SK-N-SH (cell line): ENCODE measurements at regions not wholly inside any gene's neighbourhood (a gene's known extent, or its start where the extent isn't known, plus 50 kb on each side); places are given as distances from the start of the nearest gene placed in this dataset.
A peak's percentile ranks its signal among the peaks of the same experiment; 100 is the strongest.
"Not testable (repeated sequence)": the region's sequence is repeated elsewhere in the genome, so short reads cannot be mapped to it uniquely, and the experiment has no call there.

ENCODE experiments used
- CTCF ChIA-PET: fragments of 300-600, 350-600 bp; formaldehyde crosslinking; extraction: SDS; loops from one replicate; lab custom pipeline; 2021; lab: Yijun Ruan, JAX
- POLR2A ChIA-PET: fragments of 350-600 bp; sonication (Branson Sonifier 250); formaldehyde crosslinking; extraction: SDS; loops from one replicate; lab custom pipeline; 2020; ENCODE audit warnings: antibody characterized with exemption, inconsistent platforms; lab: Yijun Ruan, JAX
- DNase-seq: peaks from one replicate; pipeline ENCODE4 v3.0.0; 2012
- H2AFZ ChIP-seq: fragments of 200-600 bp; sonication (generic); 2 replicates; pipeline ENCODE4 v1.8.1; 2016; ENCODE audit warnings: antibody characterized with exemption, mild to moderate bottlenecking, low read depth
- H3F3A ChIP-seq: fragments of 200-600 bp; sonication (generic); replicated peaks from 2 replicates; pipeline ENCODE3; 2016; ENCODE audit warnings: antibody characterized with exemption, mild to moderate bottlenecking; ENCODE audit not compliant: insufficient read depth
- H3K27ac ChIP-seq, 2 experiments: fragments of 200-500 bp in 1 of 2; fragments of 200-600 bp in 1 of 2; sonication (Bioruptor generic) in 1 of 2; sonication (generic), shearing (Covaris generic) in 1 of 2; 2 replicates each; pipeline versions ENCODE4 v1.5.1 to v1.6.1; 2014 to 2016; ENCODE audit warnings: low read depth in 2 of 2, inconsistent platforms in 1 of 2, low read length in 1 of 2, mild to moderate bottlenecking in 1 of 2, mixed read lengths in 1 of 2
- H3K27me3 ChIP-seq: fragments of 200-600 bp; sonication (generic), shearing (Covaris generic); 2 replicates; pipeline ENCODE4 v1.6.1; 2016; ENCODE audit warnings: mixed run types; ENCODE audit not compliant: insufficient read depth
- H3K36me3 ChIP-seq, 2 experiments: fragments of 200-500 bp in 1 of 2; fragments of 200-600 bp in 1 of 2; sonication (Bioruptor generic) in 1 of 2; sonication (generic) in 1 of 2; replicated peaks in 1 of 2; 2 replicates each; pipeline versions ENCODE3 to v1.5.1; 2014 to 2016; ENCODE audit warnings: low read length in 1 of 2, mild to moderate bottlenecking in 1 of 2; ENCODE audit not compliant: insufficient read depth in 2 of 2, control insufficient read depth in 1 of 2
- H3K4me1 ChIP-seq, 2 experiments: fragments of 200-500 bp in 1 of 2; fragments of 200-600 bp in 1 of 2; sonication (Bioruptor generic) in 1 of 2; sonication (generic), shearing (Covaris generic) in 1 of 2; 2 replicates each; pipeline versions ENCODE4 v1.5.1 to v1.6.1; 2014 to 2016; ENCODE audit warnings: low read depth in 1 of 2, low read length in 1 of 2, mixed run types in 1 of 2; ENCODE audit not compliant: insufficient read depth in 2 of 2, control insufficient read depth in 1 of 2
- H3K4me2 ChIP-seq: fragments of 200-600 bp; sonication (generic), shearing (Covaris generic); 2 replicates; pipeline ENCODE4 v1.6.1; 2017; ENCODE audit warnings: mixed run types
- H3K4me3 ChIP-seq, 2 experiments: fragments of 200-500 bp in 1 of 2; fragments of 200-600 bp in 1 of 2; sonication (Bioruptor generic) in 1 of 2; sonication (generic), shearing (Covaris generic) in 1 of 2; 2 replicates each; pipeline versions ENCODE4 v1.5.1 to v1.8.1; 2014 to 2016; ENCODE audit warnings: low read depth in 2 of 2, inconsistent platforms in 1 of 2, low read length in 1 of 2, mild to moderate bottlenecking in 1 of 2, mixed read lengths in 1 of 2, moderate library complexity in 1 of 2
- H3K79me2 ChIP-seq: fragments of 200-600 bp; sonication (generic); 2 replicates; pipeline ENCODE4 v1.8.1; 2017; ENCODE audit warnings: mild to moderate bottlenecking; ENCODE audit not compliant: insufficient read depth
- H3K9ac ChIP-seq: fragments of 200-600 bp; sonication (generic); 2 replicates; pipeline ENCODE4 v1.6.1; 2017; ENCODE audit warnings: mixed run types
- H3K9me2 ChIP-seq: fragments of 200-600 bp; sonication (generic); 2 replicates; pipeline ENCODE4 v1.6.1; 2017; ENCODE audit warnings: mixed run types
- H3K9me3 ChIP-seq: fragments of 200-600 bp; sonication (generic); 2 replicates; pipeline ENCODE4 v1.6.1; 2017; ENCODE audit warnings: mixed run types, mild to moderate bottlenecking, moderate library complexity
- H4K20me1 ChIP-seq: fragments of 200-600 bp; sonication (generic); 2 replicates; pipeline ENCODE4 v1.6.1; 2017; ENCODE audit warnings: mild to moderate bottlenecking, mixed run types; ENCODE audit not compliant: insufficient read depth
- CTCF ChIP-seq: fragments of 200-600 bp; sonication (generic); IDR thresholded peaks from 2 replicates; pipeline ENCODE4 v1.6.1; 2017; ENCODE audit warnings: antibody characterized with exemption, mild to moderate bottlenecking, moderate library complexity
- FOSL2 ChIP-seq: IDR thresholded peaks from 2 replicates; pipeline ENCODE4 v1.4.0; 2012; ENCODE audit warnings: low read depth, mild to moderate bottlenecking, moderate library complexity, borderline replicate concordance
- FOXJ3 ChIP-seq: sonication (generic); formaldehyde crosslinking; IDR thresholded peaks from 2 replicates; pipeline ENCODE4 v1.5.1; 2020; ENCODE audit warnings: mild to moderate bottlenecking, missing genetic modification reagents
- FOXM1 ChIP-seq: IDR thresholded peaks from 2 replicates; pipeline ENCODE4 v1.4.0; 2012; ENCODE audit warnings: low read depth, mild to moderate bottlenecking
- GABPA ChIP-seq: IDR thresholded peaks from 2 replicates; pipeline ENCODE4 v1.4.0; 2012; ENCODE audit warnings: low read depth, mild to moderate bottlenecking
- SMC3 ChIP-seq: IDR thresholded peaks from 2 replicates; pipeline ENCODE4 v1.6.1; 2012; ENCODE audit warnings: low read depth, low read length, improper control_type of control experiment
- TEAD4 ChIP-seq: IDR thresholded peaks from 2 replicates; pipeline ENCODE4 v1.4.0; 2012; ENCODE audit warnings: mild to moderate bottlenecking, borderline replicate concordance; ENCODE audit not compliant: insufficient read depth
- WGBS: methylation state at CpG from one replicate; pipeline ENCODE4 v1.1.6; 2017; ENCODE audit warnings: low lambda C conversion rate; 5-methylcytosine and 5-hydroxymethylcytosine counted together

- H3K9me3 ChIP-seq, result no peaks in the 10 kb centered on the region
- DNase-seq, result no peak
- no peak overlapping the region for H3K27ac ChIP-seq
- H3K9ac ChIP-seq, result no peak overlapping the region
- TF ChIP-seq FOXJ3, result no peak
- TF ChIP-seq FOSL2, result no peak
- TF ChIP-seq FOXM1, result no peak
- peaks cover 0 to 4% of the 10 kb centered on the region in 2 experiments; a peak in 2 of 4 replicates for H3K4me1 ChIP-seq
- no peak overlapping the region for H3K4me2 ChIP-seq
- ChIA-PET CTCF (interaction anchor here (1.3 kb wide), 1 partner anchor 219 kb away, joined by 4 read pairs; no protein-coding TSS in a partner anchor), POLR2A (no interaction called here)
- 59% methylated on average over 2 of the region's 2 CpGs for WGBS
- H3K36me3 ChIP-seq, result no peaks in the 10 kb centered on the region
- H4K20me1 ChIP-seq, result no peaks in the 10 kb centered on the region
- H3K4me3 ChIP-seq, result no peak overlapping the region
- H3K9me2 ChIP-seq, result no peaks in the 10 kb centered on the region
- H3K79me2 ChIP-seq, result no peaks in the 10 kb centered on the region
- no peak overlapping the region for H2AFZ ChIP-seq
- no peaks in the 10 kb centered on the region for H3K27me3 ChIP-seq
- H3F3A ChIP-seq, result no peaks in the 10 kb centered on the region
Measured at GRCh38 chr2:200199005-200199404, 107.5 kb upstream of the SPATS2L start.

- H3F3A ChIP-seq, result no peaks in the 10 kb centered on the region
- H3K9me3 ChIP-seq, result no peaks in the 10 kb centered on the region
- H3K4me2 ChIP-seq, result no peak overlapping the region
- no peak overlapping the region for H3K9ac ChIP-seq
- peaks cover 0 to 4% of the 10 kb centered on the region in 2 experiments; a peak in 1 of 4 replicates for H3K4me1 ChIP-seq
- TF ChIP-seq TEAD4 (no peak), CTCF (0 out of 2 replicates have a peak, but pooled peaks have one; percentile 9), SMC3 (no peak), GABPA (no peak)
- H3K79me2 ChIP-seq, result no peaks in the 10 kb centered on the region
- no peaks in the 10 kb centered on the region for H3K36me3 ChIP-seq
- no peak overlapping the region for H3K27ac ChIP-seq
- H3K9me2 ChIP-seq, result no peaks in the 10 kb centered on the region
- no peak overlapping the region for H3K4me3 ChIP-seq
- ChIA-PET CTCF (interaction anchor here (1.3 kb wide), 1 partner anchor 219 kb away, joined by 4 read pairs; no protein-coding TSS in a partner anchor), POLR2A (no interaction called here)
- DNase-seq, result no peak
- WGBS, result 84% methylated on average over 2 of the region's 4 CpGs
- no peaks in the 10 kb centered on the region for H4K20me1 ChIP-seq
- H3K27me3 ChIP-seq, result no peaks in the 10 kb centered on the region
- H2AFZ ChIP-seq, result no peak overlapping the region
Measured at GRCh38 chr2:200199576-200200263, 106.8 kb upstream of the SPATS2L start.

GRCh38 chr2:200201839-200202238 is 104.7 kb upstream of the SPATS2L start:
- H3K4me3 ChIP-seq, H3K79me2 ChIP-seq, H4K20me1 ChIP-seq, POLR2A ChIA-PET, H3K27ac ChIP-seq, H3K27me3 ChIP-seq, H3K4me2 ChIP-seq, H3K9me2 ChIP-seq, H3K9me3 ChIP-seq, DNase-seq, H3K4me1 ChIP-seq, H3F3A ChIP-seq, H3K36me3 ChIP-seq, H2AFZ ChIP-seq, H3K9ac ChIP-seq: not testable (repeated sequence)
- CTCF ChIA-PET, result interaction anchor here (0.6 to 1.6 kb wide), 2 partner anchors 8 to 1273 kb away, joined by 3 read pairs; no protein-coding TSS in a partner anchor
- 81% methylated on average over 4 of the region's 4 CpGs for WGBS
